ENCODE measurements at regions not wholly inside any gene's neighbourhood (a gene's known extent, or its start where the extent isn't known, plus 50 kb on each side); places are given as distances from the start of the nearest gene placed in this dataset.
A peak's percentile ranks its signal among the peaks of the same experiment; 100 is the strongest.
"Not testable (repeated sequence)": the region's sequence is repeated elsewhere in the genome, so short reads cannot be mapped to it uniquely, and the experiment has no call there.

DNA sequence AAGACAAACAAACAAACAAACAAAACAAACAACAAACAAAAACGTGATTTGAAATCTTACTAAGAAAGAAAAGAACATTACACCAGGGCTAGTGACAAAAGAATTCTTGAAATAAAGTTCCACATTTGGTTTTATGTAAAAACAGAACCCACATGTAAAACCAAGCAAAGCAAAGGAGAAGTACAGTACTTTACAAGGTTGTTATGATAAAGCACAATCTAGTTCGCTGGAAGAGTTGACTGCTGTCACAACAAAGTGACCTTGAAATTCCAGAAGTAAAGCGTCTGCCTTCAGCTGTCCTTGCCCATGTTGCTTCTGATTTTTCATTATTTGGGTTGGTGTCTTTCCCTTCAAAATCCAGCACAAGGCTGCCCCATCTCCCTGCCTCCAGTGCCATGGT is 94.8 kb upstream of the CYRIA start:
- Histone ChIP-seq H3K9me3 (ENCODE audit: control insufficient read depth, insufficient read depth, low read length) (no peaks in the 10 kb centered on the region), H3K27ac (ENCODE audit: low read depth, low read length) (no peak overlapping the region), H3K4me3 (ENCODE audit: low read depth, low read length) (no peak overlapping the region), H3K27me3 (ENCODE audit: control insufficient read depth, insufficient read depth, low read length) (peaks cover 2% of the 10 kb centered on the region)
- no peak for DNase-seq (ENCODE audit: low read depth, low spot score)
- POLR2A ChIA-PET = no interaction called here
- TF ChIP-seq, protein P1, sequence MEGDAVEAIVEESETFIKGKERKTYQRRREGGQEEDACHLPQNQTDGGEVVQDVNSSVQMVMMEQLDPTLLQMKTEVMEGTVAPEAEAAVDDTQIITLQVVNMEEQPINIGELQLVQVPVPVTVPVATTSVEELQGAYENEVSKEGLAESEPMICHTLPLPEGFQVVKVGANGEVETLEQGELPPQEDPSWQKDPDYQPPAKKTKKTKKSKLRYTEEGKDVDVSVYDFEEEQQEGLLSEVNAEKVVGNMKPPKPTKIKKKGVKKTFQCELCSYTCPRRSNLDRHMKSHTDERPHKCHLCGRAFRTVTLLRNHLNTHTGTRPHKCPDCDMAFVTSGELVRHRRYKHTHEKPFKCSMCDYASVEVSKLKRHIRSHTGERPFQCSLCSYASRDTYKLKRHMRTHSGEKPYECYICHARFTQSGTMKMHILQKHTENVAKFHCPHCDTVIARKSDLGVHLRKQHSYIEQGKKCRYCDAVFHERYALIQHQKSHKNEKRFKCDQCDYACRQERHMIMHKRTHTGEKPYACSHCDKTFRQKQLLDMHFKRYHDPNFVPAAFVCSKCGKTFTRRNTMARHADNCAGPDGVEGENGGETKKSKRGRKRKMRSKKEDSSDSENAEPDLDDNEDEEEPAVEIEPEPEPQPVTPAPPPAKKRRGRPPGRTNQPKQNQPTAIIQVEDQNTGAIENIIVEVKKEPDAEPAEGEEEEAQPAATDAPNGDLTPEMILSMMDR (IDR thresholded peaks at IDR 0.05; ENCODE audit: low read depth, low read length) = no peak
- CTCF ChIA-PET = interaction anchor here (1.2 to 1.6 kb wide), 2 partner anchors 8 to 151 kb away, joined by 6 to 7 read pairs; no protein-coding TSS in a partner anchor

DNA sequence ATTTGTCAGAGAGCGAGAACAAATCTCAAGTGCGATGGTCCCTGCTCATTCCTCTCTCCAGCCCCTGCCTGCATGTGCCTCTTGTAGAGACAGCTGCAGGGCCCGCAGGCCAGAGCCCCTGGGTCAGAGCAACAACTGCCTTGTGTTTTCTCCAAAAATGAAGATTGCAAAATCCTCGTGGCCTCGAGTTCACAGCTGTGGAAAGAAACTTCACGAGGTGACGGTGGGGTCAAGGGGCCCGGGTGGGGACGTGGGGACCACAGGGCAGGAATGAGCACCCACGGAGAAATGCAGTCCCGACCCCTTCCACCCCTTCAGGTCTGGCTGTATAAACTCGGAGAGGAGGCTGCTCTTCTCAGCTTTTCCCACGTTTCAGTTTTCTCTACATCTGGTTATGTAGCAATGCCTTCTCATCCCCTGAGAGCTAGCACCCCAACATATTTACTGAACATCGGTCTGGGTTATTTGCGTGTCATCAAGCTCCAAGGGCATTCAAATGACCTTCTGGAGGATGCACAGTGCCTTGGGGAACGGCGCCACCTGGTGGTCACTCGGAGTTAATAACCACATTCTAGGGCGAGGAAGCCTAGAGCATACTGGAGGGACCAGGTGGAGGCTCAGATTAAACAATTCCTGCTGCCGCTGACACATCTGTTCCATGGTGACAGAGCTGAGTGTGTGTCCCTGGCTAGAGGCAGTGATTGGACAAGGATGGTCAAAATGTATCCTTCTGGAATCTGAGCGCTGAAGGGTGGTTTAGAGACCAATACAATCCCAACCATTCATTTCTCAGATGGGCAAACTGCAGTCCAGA is 91.4 kb upstream of the CYRIA start:
- no peaks in the 10 kb centered on the region for H3K9me3 ChIP-seq (ENCODE audit: control insufficient read depth, insufficient read depth, low read length)
- TF ChIP-seq, protein P1 (IDR thresholded peaks at IDR 0.05; ENCODE audit: low read depth, low read length) = peak; percentile 85
- peak; percentile 43 for DNase-seq (ENCODE audit: low read depth, low spot score)
- H3K27ac ChIP-seq (ENCODE audit: low read depth, low read length) = no peak overlapping the region
- H3K4me3 ChIP-seq (ENCODE audit: low read depth, low read length) = no peak overlapping the region
- ChIA-PET POLR2A (no interaction called here), CTCF (interaction anchor here (0.6 to 2.9 kb wide), 34 partner anchors 9 to 1127 kb away, joined by 3 to 37 read pairs (median 4); partner anchors contain the start of genes CYRIA and MYCN)
- no peaks in the 10 kb centered on the region for H3K27me3 ChIP-seq (ENCODE audit: control insufficient read depth, insufficient read depth, low read length)

DNA sequence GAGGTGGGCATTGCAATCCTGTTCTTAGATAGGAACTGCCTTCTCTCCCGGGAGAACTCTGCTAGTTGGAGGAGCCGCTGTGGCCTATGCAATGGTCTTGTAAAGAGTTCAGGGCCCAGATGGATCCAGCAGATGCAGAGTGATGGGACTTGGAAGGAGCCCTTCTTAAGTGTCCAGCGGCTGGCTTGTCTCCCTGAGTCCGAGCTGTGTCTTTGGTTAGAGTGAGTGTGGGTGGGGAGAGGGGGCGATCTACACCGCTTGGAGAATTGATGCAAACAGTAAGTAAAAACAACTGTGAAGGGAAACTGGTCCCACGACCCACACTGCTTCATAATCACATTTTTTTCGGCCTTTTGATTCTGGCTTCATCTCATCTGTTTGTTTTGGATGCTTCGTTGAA is 89.8 kb upstream of the CYRIA start:
- ChIA-PET POLR2A (no interaction called here), CTCF (interaction anchor here (1.0 to 2.9 kb wide), 3 partner anchors 11 to 142 kb away, joined by 3 to 26 read pairs (median 3); no protein-coding TSS in a partner anchor)
- H3K9me3 ChIP-seq (ENCODE audit: control insufficient read depth, insufficient read depth, low read length) = no peaks in the 10 kb centered on the region
- TF ChIP-seq, protein P1 (IDR thresholded peaks at IDR 0.05; ENCODE audit: low read depth, low read length) = no peak
- no peak overlapping the region for H3K4me3 ChIP-seq (ENCODE audit: low read depth, low read length)
- no peak for DNase-seq (ENCODE audit: low read depth, low spot score)
- H3K27me3 ChIP-seq (ENCODE audit: control insufficient read depth, insufficient read depth, low read length) = no peaks in the 10 kb centered on the region
- H3K27ac ChIP-seq (ENCODE audit: low read depth, low read length) = no peak overlapping the region

DNA sequence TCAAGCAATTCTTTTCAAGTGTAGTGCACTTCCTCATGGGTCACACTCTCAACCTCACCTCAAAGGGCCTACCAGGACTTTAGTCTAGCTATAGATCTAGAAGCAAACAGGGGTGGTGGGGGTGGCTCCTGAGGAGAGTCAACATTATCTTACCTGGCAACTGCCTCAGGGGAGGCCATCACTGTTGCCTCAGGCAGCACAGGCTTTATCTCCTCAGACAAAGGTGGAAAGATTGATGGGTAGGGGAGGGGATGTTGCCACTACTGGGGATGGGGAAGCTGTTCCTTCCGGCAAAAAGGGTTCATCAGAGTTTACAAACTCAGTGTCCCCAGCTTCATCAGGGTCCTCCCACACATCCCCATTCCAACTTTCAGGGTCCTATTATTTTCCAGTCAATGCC is 87.4 kb upstream of the CYRIA start:
- POLR2A ChIA-PET; DNase-seq (ENCODE audit: low read depth, low spot score); H3K27me3 ChIP-seq (ENCODE audit: control insufficient read depth, insufficient read depth, low read length); H3K9me3 ChIP-seq (ENCODE audit: control insufficient read depth, insufficient read depth, low read length); H3K4me3 ChIP-seq (ENCODE audit: low read depth, low read length); H3K27ac ChIP-seq (ENCODE audit: low read depth, low read length): not testable (repeated sequence)
- CTCF ChIA-PET = interaction anchor here (0.8 kb wide), 1 partner anchor 144 kb away, joined by 4 read pairs; no protein-coding TSS in a partner anchor

DNA sequence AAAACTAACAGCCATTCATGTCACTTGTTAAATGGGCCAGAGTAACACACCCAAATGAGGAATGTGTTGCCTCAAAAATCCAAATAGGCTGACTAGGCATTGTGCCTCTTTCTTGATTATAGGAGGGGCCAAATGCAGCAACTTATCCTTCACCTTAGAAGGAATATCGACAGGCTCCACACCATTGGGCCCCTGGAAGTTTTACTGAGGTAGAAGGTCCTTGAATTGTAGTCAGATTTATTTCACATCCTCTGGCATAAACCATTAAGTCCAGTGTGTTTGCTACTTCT is 85.2 kb upstream of the CYRIA start:
- POLR2A ChIA-PET; CTCF ChIA-PET; DNase-seq (ENCODE audit: low read depth, low spot score); H3K9me3 ChIP-seq (ENCODE audit: control insufficient read depth, insufficient read depth, low read length); H3K4me3 ChIP-seq (ENCODE audit: low read depth, low read length); H3K27ac ChIP-seq (ENCODE audit: low read depth, low read length); H3K27me3 ChIP-seq (ENCODE audit: control insufficient read depth, insufficient read depth, low read length): not testable (repeated sequence)

DNA sequence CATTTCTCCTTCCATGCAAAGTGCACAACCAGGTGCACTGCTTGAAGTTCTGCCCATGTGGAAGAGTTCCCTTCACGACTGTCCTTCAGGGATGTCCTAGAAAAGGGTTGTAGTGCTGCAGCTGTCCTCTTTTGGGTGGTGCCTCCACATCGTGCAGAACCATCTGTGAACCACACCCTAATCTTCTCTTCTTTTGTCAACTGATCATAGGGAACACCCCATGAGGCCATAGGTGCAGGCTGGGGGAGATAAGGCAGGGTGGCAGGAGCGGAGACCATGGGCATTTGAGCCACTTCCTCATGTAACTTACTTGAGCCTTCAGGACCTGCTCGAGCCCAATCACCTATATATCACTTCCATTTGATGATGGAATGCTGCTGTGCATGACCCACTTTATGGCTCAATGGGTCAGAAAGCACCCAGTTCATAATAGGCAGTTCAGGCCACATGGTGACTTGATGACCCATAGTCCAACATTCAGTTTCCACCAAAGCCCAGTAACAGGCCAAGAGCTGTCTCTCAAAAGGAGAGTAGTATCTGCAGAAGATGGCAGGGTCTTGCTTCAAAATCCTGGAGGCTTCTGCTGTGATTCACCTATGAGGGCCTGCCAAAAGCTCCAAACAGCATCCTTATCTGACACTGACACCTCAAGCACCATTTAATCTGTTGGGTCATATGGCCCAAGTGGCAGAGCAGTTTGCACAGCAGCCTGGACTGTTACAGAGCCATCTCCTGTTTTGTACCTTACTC is 84.7 kb upstream of the CYRIA start:
- Histone ChIP-seq H3K4me3 (ENCODE audit: low read depth, low read length) (no peak overlapping the region), H3K9me3 (ENCODE audit: control insufficient read depth, insufficient read depth, low read length) (no peaks in the 10 kb centered on the region), H3K27me3 (ENCODE audit: control insufficient read depth, insufficient read depth, low read length) (no peaks in the 10 kb centered on the region), H3K27ac (ENCODE audit: low read depth, low read length) (no peak overlapping the region)
- no peak for DNase-seq (ENCODE audit: low read depth, low spot score)
- TF ChIP-seq, protein P1 (IDR thresholded peaks at IDR 0.05; ENCODE audit: low read depth, low read length) = no peak
- POLR2A ChIA-PET = no interaction called here
- CTCF ChIA-PET = no interaction called here

DNA sequence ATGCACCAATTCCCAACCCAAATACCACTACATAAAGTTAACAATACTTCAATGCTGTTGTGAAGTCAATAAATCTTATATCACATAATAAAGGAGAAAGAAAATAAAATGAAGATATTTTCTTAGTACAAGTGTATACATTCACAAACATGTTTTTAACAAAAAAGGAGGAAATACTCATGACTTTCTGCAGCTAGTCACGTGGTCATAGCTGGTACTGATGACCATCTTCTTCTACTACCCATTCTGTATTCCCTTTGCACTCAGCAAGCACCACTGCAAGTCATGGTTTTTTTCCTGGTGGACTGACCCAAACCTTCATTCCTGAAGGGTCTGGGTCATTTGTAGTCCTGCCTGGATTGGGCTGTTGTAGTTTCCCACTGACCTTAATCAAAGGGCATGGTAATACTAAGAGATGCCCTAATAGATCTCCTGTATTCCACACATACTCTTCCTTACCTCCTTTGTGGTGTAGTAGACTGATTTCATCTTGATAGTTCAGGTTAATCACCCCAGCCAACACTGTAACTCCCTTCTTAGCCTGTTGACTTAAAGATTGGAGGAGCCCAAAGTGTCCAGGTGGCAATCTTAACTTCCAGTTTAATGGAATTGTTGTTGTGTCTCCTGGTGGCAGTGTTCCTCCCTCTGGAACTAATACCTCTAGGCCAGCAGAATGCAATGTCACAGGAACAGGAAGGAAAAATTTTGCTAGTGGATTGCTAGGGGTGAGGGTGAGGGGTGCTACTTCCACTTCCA is 83.1 kb upstream of the CYRIA start:
- DNase-seq (ENCODE audit: low read depth, low spot score); H3K27me3 ChIP-seq (ENCODE audit: control insufficient read depth, insufficient read depth, low read length); H3K4me3 ChIP-seq (ENCODE audit: low read depth, low read length); CTCF ChIA-PET; H3K27ac ChIP-seq (ENCODE audit: low read depth, low read length); POLR2A ChIA-PET; H3K9me3 ChIP-seq (ENCODE audit: control insufficient read depth, insufficient read depth, low read length): not testable (repeated sequence)

Measured in AG04450 (cell line).